Endothelial cell of umbilical vein (primary cell): ENCODE measurements at regions not wholly inside any gene's neighbourhood (a gene's known extent, or its start where the extent isn't known, plus 50 kb on each side); places are given as distances from the start of the nearest gene placed in this dataset.

Source experiments
- BruUV-seq: library from RNA; stranded (reverse); fragments of 400-500 nt; replicated peaks from 2 replicates; lab custom pipeline; 2021; lab: Mats Ljungman, UMichigan
- CTCF ChIA-PET: fragments of 300-600, 350-600 bp; sonication (Branson Sonifier 250); formaldehyde crosslinking; loops from one replicate; lab custom pipeline; 2021; ENCODE audit warnings: antibody characterized with exemption, inconsistent platforms; lab: Charles Lee
- POLR2A ChIA-PET: fragments of 300-600, 350-600 bp; sonication (Branson Sonifier 250); formaldehyde crosslinking; loops from one replicate; lab custom pipeline; 2021; ENCODE audit warnings: antibody characterized with exemption, inconsistent platforms; lab: Charles Lee
- DNase-seq: peaks from one replicate; pipeline ENCODE4 v3.0.0-alpha.2; 2011; ENCODE audit warnings: low read depth, low spot score
- FAIRE-seq: peaks from 2 replicates; lab custom pipeline; 2011; peaks lifted over from hg19 to GRCh38; lab: Jason Lieb, UNC
- H2AFZ ChIP-seq: 2 replicates; pipeline ENCODE4 v1.6.0; 2012; ENCODE audit warnings: low read depth, low read length, control low read depth, inconsistent platforms
- H3K27ac ChIP-seq: 2 replicates; pipeline ENCODE4 v1.5.1; 2011; ENCODE audit warnings: low read depth, mild to moderate bottlenecking, control low read depth, low read length, moderate library complexity; ENCODE audit not compliant: insufficient read depth
- H3K27me3 ChIP-seq, 2 experiments: 2 replicates each; pipeline versions ENCODE4 v1.6.0 to v1.6.1; 2011; ENCODE audit warnings: low read length in 2 of 2, mixed read lengths in 1 of 2; ENCODE audit not compliant: control insufficient read depth in 2 of 2, insufficient read depth in 2 of 2
- H3K36me3 ChIP-seq, 2 experiments: 2 replicates in 1 of 2; 3 replicates in 1 of 2; pipeline ENCODE4 v1.5.1; 2011; ENCODE audit warnings: low read length in 2 of 2, mild to moderate bottlenecking in 1 of 2, moderate library complexity in 1 of 2; ENCODE audit not compliant: control insufficient read depth in 2 of 2, insufficient read depth in 2 of 2; ENCODE audit errors: extremely low read depth in 1 of 2
- H3K4me1 ChIP-seq: 3 replicates; pipeline ENCODE4 v1.5.1; 2011; ENCODE audit warnings: mild to moderate bottlenecking, low read length; ENCODE audit not compliant: control insufficient read depth, insufficient read depth; ENCODE audit errors: extremely low read depth
- H3K4me2 ChIP-seq: 2 replicates; pipeline ENCODE4 v1.6.1; 2011; ENCODE audit warnings: low read length, control low read depth, mixed read lengths; ENCODE audit not compliant: insufficient read depth
- H3K4me3 ChIP-seq, 3 experiments: fragments of 200-600 bp in 1 of 3; sonication (generic), shearing (Covaris generic) in 1 of 3; replicated peaks in 1 of 3; 2 replicates each; pipeline ENCODE4 v1.5.1; 2011 to 2016; ENCODE audit warnings: control low read depth in 3 of 3, low read length in 3 of 3, mild to moderate bottlenecking in 2 of 3, inconsistent platforms in 1 of 3, low read depth in 1 of 3, moderate library complexity in 1 of 3; ENCODE audit not compliant: insufficient read depth in 1 of 3
- H3K79me2 ChIP-seq: 2 replicates; pipeline ENCODE4 v1.6.0; 2012; ENCODE audit warnings: low read length, inconsistent platforms; ENCODE audit not compliant: control insufficient read depth, insufficient read depth
- H3K9ac ChIP-seq: replicated peaks from 2 replicates; pipeline ENCODE3; 2011; ENCODE audit warnings: low read length, control low read depth; ENCODE audit not compliant: insufficient read depth; ENCODE audit errors: extremely low read depth
- H3K9me1 ChIP-seq: replicated peaks from 3 replicates; pipeline ENCODE4 v1.6.0; 2011; ENCODE audit warnings: mild to moderate bottlenecking, low read length; ENCODE audit not compliant: control insufficient read depth, insufficient read depth; ENCODE audit errors: extremely low read depth
- H3K9me3 ChIP-seq: replicated peaks from 2 replicates; pipeline ENCODE4 v1.5.1; 2012; ENCODE audit warnings: low read length, inconsistent platforms; ENCODE audit not compliant: control insufficient read depth, insufficient read depth
- H4K20me1 ChIP-seq: replicated peaks from 2 replicates; pipeline ENCODE3; 2011; ENCODE audit warnings: mild to moderate bottlenecking, low read length; ENCODE audit not compliant: control insufficient read depth, insufficient read depth; ENCODE audit errors: extremely low read depth
- EZH2 ChIP-seq: IDR thresholded peaks from 2 replicates; pipeline ENCODE4 v1.6.1; 2012; ENCODE audit warnings: borderline replicate concordance, low read depth, mild to moderate bottlenecking, moderate library complexity, low read length, inconsistent platforms; ENCODE audit not compliant: severe bottlenecking
- FOS ChIP-seq: IDR thresholded peaks from 2 replicates; pipeline ENCODE4 v1.6.1; 2011; ENCODE audit warnings: mild to moderate bottlenecking, low read length, moderate library complexity, borderline replicate concordance; ENCODE audit not compliant: insufficient read depth
- GATA2 ChIP-seq: IDR thresholded peaks from 2 replicates; pipeline ENCODE4 v1.7.0; 2011; ENCODE audit warnings: low read depth, mild to moderate bottlenecking, moderate library complexity, mixed read lengths, low read length; ENCODE audit not compliant: insufficient read length, insufficient read depth
- JUN ChIP-seq: IDR thresholded peaks from 2 replicates; pipeline ENCODE4 v1.6.1; 2011; ENCODE audit warnings: borderline replicate concordance, low read depth; ENCODE audit not compliant: insufficient read length, insufficient read depth
- MYC ChIP-seq: IDR thresholded peaks from one replicate; pipeline ENCODE4 v1.6.1; 2011; ENCODE audit warnings: mild to moderate bottlenecking, low read depth, low read length
- POLR2A ChIP-seq: IDR thresholded peaks from 2 replicates; pipeline ENCODE4 v1.6.1; 2012; ENCODE audit warnings: low read depth, mild to moderate bottlenecking, control low read depth, low read length
- POLR2AphosphoS5 ChIP-seq: IDR thresholded peaks from 2 replicates; pipeline ENCODE4 v1.6.1; 2012; ENCODE audit warnings: low read depth, mild to moderate bottlenecking, control low read depth, low read length, moderate library complexity; ENCODE audit not compliant: insufficient read depth
- dilution Hi-C: fragments of 300-500 bp; cut with MboI; formaldehyde crosslinking; loops from one replicate; pipeline ENCODE4 v1.15.0; 2019; ENCODE audit warnings: low sequenced_read_pairs; ENCODE audit not compliant: extremely low pct_ligation_motif_present
- intact Hi-C: fragments of 100-400 bp; cut with micrococcal nuclease; formaldehyde crosslinking; loops from one replicate; pipeline ENCODE4 v1.10.0; 2022
- TF ChIP-seq, protein P1 (sequence below): IDR thresholded peaks from 2 replicates; pipeline ENCODE4 v1.6.1; 2011; ENCODE audit not compliant: insufficient read depth, insufficient read length
- TF ChIP-seq, protein P2 (sequence below), 2 donors: IDR thresholded peaks; 1 replicate in 1 of 2; 2 replicates in 1 of 2; pipeline ENCODE4 v1.5.1; 2011; ENCODE audit warnings: low read length in 2 of 2, mild to moderate bottlenecking in 2 of 2, moderate library complexity in 2 of 2, control low read depth in 1 of 2, inconsistent platforms in 1 of 2, low read depth in 1 of 2; ENCODE audit not compliant: insufficient read depth in 1 of 2; ENCODE audit errors: extremely low read depth in 1 of 2

DNA sequence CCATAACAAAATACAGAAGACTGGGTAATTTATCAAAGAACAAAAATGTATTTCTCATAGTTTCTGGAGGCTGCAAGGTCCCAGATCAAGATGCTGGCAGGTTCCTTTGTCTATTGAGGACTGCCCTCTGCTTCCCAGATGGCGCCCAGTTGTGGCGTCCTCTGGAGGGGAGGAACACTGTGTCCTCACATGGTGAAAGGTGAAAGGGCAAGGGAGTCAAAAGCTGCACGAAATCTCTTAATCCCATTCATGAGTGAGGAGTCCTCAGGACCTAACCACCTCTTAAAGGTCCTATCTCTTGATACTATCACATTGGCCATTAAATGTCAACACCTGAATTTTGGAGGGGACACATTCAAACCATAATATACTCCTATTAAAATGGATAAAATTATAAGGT, 79.3 kb upstream of the IRF2BP2 start:
- FAIRE-seq, result no peak
- no peaks in the 10 kb centered on the region for H3K36me3 ChIP-seq
- dilution Hi-C loops, result no loop called here
- no peak for DNase-seq
- H2AFZ ChIP-seq, result no peak overlapping the region
- H4K20me1 ChIP-seq, result no peaks in the 10 kb centered on the region
- CTCF ChIA-PET, result interaction anchor here (1.0 kb wide), 1 partner anchor 19 kb away, joined by 3 read pairs; no protein-coding TSS in a partner anchor
- H3K9me3 ChIP-seq, result no peaks in the 10 kb centered on the region
- no peak overlapping the region for H3K4me3 ChIP-seq
- no peak for TF ChIP-seq EZH2
- TF ChIP-seq, protein P1, sequence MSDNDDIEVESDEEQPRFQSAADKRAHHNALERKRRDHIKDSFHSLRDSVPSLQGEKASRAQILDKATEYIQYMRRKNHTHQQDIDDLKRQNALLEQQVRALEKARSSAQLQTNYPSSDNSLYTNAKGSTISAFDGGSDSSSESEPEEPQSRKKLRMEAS, result no peak
- no peak for TF ChIP-seq POLR2A
- TF ChIP-seq, protein P2, sequence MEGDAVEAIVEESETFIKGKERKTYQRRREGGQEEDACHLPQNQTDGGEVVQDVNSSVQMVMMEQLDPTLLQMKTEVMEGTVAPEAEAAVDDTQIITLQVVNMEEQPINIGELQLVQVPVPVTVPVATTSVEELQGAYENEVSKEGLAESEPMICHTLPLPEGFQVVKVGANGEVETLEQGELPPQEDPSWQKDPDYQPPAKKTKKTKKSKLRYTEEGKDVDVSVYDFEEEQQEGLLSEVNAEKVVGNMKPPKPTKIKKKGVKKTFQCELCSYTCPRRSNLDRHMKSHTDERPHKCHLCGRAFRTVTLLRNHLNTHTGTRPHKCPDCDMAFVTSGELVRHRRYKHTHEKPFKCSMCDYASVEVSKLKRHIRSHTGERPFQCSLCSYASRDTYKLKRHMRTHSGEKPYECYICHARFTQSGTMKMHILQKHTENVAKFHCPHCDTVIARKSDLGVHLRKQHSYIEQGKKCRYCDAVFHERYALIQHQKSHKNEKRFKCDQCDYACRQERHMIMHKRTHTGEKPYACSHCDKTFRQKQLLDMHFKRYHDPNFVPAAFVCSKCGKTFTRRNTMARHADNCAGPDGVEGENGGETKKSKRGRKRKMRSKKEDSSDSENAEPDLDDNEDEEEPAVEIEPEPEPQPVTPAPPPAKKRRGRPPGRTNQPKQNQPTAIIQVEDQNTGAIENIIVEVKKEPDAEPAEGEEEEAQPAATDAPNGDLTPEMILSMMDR (IDR thresholded peaks at IDR 0.05; ENCODE audit: extremely low read depth in 1 of 2, insufficient read depth in 1 of 2, low read depth in 1 of 2, low read length in 2 of 2), result no peak
- TF ChIP-seq FOS, result no peak
- TF ChIP-seq POLR2AphosphoS5, result no peak
- TF ChIP-seq GATA2, result no peak
- no peak for TF ChIP-seq JUN
- TF ChIP-seq MYC, result no peak
- H3K27me3 ChIP-seq, result no peaks in the 10 kb centered on the region
- no peaks in the 10 kb centered on the region for H3K79me2 ChIP-seq
- H3K9me1 ChIP-seq, result no peaks in the 10 kb centered on the region
- H3K4me2 ChIP-seq, result no peak overlapping the region
- H3K4me1 ChIP-seq, result no peaks in the 10 kb centered on the region
- POLR2A ChIA-PET, result no interaction called here
- no peak overlapping the region for H3K27ac ChIP-seq
- H3K9ac ChIP-seq, result no peak overlapping the region
- BruUV-seq, result no TSS peak
- intact Hi-C loops, result no loop called here
